Embryonic facial prominence (tissue), 1 donor: ENCODE measurements at regions not wholly inside any gene's neighbourhood (a gene's known extent, or its start where the extent isn't known, plus 50 kb on each side); places are given as distances from the start of the nearest gene placed in this dataset.

Experiments used
- DNase-seq: peaks from one replicate; pipeline ENCODE4 v3.0.0-alpha.2; 2016; ENCODE audit errors: extremely low spot score

DNA sequence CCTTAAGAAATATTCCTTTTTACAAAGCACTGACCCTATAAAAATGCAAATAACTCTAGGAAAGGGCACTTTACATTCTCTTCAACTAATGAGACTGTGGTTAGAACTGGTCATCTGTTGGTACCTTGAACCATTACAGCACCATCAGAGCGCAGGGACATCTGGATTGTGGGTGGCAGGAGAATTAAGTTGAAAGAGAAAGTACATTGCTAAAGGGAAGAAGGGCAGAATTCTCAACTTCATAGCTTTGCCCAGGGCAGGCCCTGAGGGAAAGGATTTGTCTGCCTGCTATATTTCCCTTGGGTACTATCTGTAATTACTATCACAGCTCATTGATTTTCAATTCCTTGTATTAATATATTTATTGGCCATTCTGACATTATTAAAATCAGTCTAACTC lies 196.8 kb downstream of the KLF12 start:
- no peak for DNase-seq

DNA sequence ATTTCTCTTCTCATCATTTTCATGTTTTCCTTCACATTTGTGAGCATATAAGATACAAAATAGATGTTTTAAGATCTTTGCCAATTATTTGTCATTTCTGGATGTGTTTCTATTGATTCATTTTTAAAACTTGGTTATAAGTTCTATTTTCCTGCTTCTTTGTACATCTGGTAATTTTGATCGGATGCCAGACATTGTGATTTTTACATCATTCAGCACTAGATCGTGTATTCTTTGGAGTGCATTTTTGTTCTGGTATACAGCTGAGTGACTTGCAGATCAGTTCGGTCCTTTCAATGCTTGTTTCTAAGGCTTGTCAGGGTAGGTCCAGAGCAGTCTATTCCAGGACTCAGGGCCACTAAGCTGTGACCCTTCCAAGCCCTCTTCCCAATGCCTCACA lies 198.2 kb downstream of the KLF12 start:
- DNase-seq = no peak

DNA sequence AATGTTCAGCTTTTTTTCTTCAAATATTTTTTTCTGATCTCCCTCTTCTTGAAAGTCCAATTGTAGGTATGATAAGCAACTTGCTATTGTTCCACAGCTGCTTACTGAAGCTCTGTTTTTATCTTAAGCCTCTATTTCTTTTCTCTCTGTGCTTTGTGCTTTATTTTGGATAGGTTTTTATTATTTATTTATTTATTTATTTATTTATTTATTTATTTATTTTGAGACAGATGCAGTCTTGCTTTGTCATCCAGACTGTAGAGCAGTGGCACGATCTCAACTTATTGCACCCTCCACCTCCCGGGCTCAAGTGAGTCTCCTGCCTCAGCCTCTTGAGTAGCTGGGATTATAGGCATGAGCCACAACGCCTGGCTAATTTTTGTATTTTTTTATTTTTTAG lies 199.4 kb downstream of the KLF12 start:
- no peak for DNase-seq

DNA sequence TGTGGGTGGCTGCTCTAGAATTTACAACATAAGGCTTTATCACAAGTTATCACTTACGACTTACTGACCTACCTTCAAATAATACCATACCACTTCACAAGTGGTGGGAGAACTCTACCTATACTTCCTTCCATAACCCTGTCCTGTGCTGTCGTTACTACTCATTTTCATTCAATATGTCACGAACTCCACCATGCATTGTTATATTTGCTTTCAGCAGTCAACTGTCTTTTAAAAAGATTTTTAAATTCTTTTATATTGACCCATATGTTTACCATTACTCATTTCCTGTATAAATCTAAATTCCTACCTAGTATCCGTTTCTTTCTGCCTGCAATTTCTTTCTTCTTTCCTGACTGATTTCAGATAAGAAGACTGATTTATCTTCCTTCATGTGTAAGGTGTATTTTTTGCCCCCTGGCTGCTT lies 200.0 kb downstream of the KLF12 start:
- no peak for DNase-seq

DNA sequence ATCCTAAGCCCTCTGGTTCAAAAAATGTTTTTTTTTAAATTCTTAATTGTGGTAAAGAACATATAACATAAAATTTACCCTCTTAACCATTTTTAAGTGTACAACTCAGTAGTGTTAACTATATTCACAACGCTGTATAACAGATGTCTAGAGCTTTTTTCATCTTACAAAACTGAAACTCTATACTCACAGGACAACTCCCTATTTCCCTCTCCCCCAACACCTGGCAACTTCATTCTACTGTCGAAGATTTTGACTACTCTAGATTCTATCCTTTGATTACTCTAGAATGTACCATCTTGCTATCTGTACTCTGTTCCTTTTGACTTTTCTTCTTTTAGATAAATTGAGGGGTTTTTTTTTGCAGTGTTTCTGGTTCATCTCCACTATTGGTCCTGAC lies 200.4 kb downstream of the KLF12 start:
- no peak for DNase-seq

DNA sequence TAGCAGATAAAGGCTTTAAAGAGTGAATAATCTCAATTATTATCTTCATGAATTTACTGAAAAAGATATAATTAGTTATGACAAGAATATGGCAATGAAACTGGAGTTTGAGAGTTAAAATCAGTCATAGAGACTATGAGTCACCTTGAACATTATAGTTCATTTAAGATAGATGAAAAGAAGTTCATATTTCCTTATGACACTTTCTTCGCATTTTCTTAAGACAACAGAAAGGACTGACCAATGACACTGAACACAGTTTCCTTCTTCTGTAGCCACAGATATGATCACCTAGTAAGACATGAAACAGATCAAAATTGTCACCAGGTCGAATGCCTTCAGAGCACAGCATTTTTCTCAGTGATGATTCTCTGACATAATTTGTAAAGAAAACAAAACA lies 202.1 kb downstream of the KLF12 start:
- no peak for DNase-seq

DNA sequence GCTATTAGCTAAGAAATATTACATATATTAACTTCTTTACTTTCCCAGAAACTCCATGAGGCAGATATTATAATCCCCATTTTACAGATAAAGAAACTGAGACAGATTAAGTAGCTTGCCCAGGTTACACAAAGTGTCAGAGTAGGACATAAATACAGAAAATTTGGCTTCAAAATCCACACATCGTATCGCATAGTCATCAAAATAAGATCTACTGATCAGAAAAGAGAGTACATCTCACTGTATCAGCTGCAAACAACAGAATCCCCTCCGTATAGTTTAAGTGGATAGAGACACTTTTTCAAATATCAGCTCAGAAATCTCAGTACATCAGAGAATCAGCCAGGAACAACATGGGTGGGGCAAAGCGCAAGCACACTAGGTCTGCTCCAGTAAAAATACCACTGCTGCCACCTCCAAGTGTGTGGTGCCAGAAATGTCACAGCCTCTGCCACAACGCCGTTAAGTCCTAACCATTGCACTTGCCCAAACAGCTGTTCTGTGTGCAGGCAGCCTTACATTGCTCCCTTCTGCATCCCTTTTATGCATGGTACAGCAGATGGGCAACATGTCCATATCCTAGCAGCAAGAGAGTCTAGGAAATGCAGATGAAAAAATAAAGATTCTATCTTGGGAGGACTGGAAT lies 204.8 kb downstream of the KLF12 start:
- no peak for DNase-seq

DNA sequence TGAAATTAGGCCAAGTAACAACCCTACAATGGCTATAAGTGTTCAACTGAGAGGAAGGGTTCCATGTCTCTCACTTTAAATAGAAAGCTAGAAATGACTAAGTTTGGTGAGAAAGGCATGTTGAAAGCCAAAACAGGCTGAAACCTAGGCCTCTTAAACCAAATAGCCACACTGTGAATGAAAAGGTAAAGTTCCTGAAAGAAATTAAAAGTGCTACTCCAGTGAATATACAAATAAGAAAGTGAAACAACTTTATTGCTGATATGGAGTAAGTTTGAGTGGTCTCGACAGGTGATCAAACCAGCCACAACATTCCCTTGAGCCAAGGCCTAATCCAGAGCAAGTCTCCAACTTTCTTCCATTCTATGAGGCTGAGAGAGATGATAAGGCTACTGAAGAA lies 209.6 kb downstream of the KLF12 start:
- no peak for DNase-seq

DNA sequence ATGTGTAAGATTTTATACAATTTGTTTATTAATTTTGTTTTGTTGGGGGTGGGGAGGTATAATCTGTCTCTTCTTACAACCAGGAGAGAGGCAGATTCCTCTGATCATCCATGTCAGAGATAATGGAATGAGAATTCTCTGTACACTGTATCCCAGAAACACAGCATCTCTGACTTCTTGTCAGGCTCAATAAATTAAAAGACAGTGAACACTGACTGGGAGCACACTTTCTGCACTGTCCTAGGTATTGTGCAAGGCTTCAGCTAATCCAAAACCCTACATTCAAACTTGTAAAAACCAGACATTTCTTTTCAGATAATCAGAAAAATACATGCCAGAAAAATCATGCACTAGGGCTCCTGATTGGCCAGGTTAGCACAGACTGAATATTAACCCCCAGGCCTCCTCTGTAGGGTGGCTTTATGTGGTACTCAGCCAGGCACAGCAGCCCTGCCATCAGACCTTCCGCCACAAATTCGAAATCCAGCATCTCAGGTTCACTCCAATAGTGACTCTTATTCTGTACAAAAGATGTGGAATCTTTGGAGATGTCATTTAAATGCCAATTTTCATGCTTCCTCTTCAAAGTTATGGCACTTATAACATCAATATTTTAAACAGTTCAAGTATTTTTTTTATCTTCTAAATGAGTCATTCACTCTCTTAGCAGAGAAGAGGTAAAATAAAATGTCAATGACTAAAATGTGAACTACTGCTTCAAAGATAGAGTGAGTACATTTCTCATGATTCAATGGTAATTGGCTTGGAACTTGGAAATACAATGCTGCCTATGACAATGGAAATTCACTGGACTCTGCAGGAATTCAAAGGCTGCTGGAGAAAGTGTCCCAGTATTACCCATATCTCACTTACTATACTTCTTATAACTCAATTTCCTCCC lies 211.5 kb downstream of the KLF12 start:
- DNase-seq = no peak

DNA sequence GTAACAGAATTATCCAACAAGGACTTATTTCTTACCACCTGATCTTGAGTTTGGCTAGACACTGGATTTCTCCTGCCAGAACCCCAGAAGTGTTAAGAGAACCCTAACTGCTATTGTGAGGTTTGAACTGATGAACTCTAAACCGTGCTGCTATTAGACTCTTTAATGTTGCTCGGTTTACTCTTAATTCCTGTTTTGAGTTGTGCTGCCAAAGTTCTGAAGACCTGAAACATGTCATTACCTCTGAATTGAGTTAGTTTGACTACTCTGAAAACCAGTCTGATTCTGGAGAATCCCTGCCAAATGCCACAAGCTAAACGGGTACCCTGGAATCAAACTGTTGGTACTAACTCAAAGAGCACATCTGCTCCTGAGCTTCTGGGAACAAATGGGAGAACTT lies 215.5 kb downstream of the KLF12 start:
- DNase-seq = no peak

DNA sequence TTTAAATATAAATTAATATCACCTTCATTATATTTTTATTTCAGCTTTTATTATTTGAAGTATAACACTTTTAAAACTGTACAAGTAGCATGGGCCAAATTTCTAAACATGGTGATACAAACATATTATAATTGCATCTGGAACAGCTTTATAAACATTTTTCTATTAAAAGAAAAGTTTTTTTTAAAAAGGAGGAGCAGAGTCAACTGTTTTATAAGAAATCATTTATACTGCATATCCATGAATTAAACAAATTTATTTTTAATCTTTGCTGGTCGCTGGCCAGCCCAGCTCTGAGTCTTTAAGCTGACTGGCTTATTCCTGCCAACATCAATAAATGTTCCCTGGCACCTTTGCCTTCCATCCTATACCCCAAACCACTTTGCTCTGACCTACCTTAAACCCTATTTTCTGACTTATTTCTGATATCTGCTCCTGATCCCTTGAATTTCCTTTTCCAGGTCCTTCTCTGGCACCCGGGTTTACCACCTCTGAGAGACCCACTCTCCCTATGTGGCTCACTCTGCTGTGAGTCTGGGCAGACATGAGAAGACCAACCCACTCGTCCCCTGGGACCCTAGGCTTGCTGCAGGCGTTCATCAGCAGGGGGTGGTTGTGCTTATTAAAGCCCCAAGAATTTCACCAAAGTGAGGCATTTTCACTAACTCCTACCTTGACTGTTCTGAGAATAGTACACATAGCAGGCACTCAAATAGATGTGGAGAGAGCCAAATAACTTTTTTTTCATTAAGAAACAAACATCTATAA lies 220.3 kb downstream of the KLF12 start:
- no peak for DNase-seq

DNA sequence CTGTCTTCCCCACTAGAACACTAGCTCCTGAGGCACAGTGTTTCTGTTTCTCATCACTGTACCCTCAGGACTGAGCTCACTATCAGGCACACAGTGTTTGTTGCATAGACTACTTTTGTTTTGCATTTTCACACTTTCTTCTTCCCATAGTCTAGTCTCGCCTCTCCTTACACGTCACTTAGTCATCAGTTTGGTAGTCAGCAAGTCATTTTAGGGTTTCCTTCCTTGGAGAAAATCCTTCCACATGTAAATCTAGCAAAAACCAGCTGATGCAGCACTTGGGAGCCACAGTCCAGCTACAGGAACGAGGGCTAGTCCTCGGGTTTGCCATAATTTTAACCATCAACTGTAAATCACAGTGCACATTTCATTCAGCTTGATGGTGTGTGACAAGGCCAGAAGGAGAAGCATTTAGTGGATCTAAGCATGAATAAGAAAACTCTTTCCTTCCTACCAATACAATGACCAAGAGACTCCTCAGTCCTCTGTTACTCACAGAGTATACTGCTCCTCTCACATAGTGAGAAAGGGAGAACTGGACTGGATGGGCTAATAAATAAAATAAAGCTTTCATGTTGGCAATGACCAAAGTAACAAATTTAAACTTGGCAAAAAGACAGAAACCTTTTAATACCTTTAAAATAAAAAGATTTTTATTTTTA lies 221.0 kb downstream of the KLF12 start:
- DNase-seq = no peak

DNA sequence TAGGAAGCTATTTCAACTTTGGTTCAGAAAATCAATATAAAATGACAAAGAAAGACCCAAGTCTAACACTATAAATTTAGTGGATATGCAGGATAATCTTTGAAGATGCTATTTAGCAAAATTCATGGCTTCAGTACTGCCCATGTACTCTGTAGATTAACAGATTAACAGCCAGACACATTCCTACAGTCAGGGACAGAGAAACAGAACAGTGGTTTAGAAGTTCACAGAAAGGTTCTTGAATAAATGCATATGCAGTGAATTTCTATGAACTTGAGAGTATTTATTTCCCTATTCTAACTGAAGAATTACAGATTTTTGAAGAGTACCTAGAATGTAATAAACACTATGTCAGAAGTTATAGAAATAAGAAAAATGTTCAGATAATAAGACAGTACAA lies 222.8 kb downstream of the KLF12 start:
- DNase-seq = no peak

DNA sequence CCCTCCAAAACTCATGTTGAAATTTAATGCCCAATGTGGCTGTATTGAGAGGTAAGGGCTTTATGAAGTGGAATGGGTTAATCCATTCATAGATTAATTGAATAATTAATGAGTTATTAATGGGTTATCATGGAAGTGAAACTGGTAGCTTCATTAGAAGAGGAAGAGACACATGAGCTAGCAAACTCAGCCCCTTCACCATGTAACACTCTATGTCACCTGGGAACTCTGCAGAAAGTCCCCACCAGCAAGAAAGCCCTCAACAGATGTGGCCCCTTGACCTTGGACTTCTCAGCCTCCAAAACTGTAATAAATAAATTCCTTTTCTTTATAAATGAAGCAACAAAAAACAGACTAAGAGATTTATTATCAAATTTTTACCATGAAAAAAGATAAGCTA lies 223.5 kb downstream of the KLF12 start:
- DNase-seq = no peak

DNA sequence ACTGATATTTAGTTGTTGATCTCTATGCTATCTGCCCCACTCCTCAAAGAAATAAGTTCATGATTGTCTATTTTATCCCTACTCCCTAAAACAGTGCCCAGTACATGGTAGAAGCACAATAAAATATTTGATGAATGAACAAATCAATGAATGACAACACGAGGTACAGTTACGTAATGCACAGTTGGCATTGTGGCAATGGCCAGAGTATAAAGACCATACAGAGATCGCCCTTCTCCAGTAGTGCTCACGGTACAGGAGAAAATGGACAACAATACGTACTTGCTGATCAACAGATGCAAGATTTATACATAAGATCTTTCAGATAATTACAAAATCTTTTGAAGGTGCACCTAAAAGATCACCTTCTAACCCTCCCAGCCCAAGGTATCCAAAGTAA lies 225.4 kb downstream of the KLF12 start:
- no peak for DNase-seq

DNA sequence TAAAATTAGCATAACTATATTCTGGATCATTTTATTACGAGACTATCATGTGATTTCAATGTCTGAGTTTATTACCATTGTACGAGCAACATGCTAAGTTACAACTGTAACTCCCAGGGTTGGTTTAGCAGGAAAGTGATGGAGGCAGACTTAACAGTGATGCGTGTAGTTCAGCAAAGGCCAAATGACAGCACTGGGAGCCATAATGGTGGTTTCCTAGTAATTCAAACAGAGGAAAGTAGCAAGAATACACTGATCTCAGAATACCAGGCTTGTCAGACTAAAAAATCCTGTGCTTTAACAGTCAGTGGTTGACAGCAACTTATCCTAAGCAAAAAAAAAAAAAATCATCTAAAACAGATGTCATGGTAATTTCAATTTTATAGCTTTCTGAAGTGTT lies 229.6 kb downstream of the KLF12 start:
- no peak for DNase-seq

DNA sequence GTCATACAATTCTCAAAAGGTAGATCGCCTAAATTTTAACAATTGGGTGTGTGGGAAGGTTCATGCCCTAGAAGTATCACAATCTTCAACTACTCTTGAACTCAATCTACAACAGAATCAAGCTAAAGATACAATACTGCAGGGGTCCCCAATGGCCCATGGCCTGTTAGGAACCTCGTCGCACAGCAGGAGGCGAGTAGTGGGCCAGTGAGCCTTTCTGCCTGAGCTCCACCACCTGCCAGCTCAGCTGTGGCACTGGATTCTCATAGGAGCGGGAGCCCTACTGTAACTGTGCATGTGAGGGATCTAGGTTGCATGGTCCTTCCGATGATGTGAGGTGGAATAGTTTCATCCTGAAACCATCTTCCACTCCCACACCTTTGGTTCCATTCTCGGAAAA lies 230.6 kb downstream of the KLF12 start:
- DNase-seq = no peak

DNA sequence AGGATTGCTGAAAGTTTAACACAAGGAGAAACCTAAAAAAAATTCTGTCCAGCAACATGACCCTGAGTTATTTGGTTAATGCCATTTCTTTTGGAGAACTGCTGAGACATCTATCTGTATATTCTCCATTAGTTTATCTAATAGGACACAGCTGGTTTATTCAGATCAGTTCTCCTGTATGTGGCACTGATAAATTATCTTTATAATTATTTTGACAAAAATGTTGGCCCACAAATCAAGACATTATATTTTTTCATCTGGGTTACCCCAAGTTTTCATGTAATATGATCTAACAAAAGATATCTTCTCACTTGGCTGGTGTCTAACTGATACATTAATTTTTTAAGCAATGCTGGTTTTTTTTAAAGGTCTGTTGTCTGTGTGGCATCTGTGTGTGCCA lies 231.4 kb downstream of the KLF12 start:
- DNase-seq = no peak

DNA sequence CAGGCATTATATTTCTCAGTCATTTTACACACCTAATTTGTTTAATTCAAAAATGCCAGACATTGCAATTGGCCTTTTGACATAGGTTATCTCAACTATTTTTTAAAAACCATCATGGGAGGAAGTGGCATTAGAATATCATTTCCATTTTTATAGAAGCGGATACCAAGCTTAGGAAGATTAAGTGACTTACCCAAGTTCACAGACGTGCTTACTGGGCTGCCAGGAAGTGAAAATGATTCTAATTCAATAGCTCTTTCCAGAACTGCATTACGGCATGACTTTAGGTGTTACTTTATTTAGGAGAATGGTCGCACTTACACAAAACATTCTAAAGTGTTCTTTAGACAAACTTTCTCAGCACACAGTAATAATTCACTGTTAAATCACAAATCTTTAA lies 231.9 kb downstream of the KLF12 start:
- DNase-seq = no peak

DNA sequence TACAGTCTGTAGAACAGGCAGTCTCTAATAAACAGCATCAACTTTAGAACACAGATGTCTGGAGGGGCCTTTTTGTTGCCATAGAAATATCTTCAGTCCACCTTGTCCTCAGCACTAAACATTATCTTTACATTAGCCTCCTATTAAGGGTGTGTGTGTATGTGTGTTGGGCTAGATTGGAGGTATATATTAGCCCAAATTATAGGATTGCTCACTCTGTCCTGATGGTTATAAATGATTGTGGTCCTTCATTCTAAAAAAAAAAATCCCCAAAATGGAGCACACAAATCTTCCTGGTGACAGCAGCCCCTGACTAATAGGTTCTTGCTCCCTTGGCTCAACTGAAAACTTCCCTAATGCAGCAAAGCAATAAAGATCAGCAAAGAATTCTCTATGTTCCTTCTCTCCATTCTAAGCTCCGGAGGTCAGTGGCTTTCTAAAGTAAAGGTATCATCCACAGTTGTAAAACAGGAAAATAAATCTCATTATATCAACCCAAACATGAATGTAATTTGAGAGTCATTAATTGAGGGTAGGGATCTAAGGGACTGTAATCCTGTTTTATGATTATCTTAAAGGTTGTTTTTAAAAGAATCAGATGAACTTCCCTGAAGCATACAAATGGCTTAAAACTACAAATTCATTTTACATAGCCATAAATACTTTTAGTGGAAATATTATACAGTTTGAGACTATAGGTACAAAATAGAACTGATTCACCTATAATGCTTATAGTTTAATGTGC lies 232.7 kb downstream of the KLF12 start:
- DNase-seq = no peak

DNA sequence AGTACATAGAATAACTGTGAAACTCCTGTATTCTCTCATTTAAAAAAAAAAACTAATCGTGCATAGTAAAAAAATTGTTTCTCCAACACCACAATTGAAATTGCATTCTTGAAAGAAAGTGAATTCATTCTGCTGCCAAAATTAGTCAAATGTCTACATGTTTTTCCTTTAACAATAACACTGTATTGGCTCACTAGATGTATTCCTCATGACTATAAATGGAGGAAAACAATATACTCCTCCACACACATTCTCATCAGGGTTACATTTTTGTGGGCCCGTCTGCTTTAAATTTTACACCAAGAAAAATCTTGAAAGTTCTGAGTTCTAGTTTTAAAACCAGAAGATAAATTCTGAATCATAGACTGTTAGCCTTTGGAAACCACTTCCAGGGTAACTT lies 233.6 kb downstream of the KLF12 start:
- DNase-seq = no peak
